ENCODE measurements at regions not wholly inside any gene's neighbourhood (a gene's known extent, or its start where the extent isn't known, plus 50 kb on each side); places are given as distances from the start of the nearest gene placed in this dataset.

DNA sequence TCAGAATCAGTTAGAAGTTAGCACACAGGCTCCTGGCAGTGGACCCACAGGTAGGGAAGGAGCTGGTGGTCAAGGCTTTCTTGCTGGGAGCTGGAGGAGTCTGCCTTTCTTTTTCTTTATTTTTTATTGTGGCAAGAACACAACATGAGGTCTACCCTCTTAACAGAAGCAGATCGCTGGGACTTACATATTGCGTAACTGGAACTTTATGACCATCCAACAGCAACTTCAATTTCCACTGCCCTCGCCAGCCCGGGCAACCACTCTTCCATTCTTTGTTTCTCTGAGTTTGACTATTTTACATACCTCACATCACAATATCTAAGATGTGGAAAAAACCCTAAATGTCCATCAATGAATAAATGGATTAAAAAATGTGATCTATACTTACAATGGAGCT lies 147.8 kb upstream of the AJAP1 start:
- no peak for DNase-seq

- no peak for DNase-seq
Measured at GRCh38 chr1:4509206-4509605, 145.2 kb upstream of the AJAP1 start.

DNA sequence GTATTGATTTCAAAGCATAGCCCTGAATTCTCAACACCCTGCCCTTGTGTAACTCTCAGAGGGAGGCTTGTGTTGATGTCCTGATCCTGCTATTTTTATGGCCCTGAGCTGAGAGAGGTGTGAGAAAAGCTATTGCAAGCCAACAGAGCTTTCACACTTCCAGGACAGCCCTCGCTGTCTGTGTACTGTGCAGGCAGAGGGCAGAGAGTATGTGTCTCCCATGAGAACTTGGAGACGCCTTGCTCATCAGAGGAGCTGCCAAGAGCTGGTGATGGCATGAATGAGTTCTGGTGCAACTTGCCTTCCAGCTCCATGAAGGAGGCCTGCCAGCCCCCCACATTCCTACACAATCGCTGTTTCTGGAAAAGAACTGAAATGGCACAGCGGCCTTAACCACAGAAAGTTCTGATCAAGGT lies 144.1 kb upstream of the AJAP1 start:
- DNase-seq, result no peak

- DNase-seq, result no peak
Measured at GRCh38 chr1:4511374-4511773, 143.0 kb upstream of the AJAP1 start.

DNA sequence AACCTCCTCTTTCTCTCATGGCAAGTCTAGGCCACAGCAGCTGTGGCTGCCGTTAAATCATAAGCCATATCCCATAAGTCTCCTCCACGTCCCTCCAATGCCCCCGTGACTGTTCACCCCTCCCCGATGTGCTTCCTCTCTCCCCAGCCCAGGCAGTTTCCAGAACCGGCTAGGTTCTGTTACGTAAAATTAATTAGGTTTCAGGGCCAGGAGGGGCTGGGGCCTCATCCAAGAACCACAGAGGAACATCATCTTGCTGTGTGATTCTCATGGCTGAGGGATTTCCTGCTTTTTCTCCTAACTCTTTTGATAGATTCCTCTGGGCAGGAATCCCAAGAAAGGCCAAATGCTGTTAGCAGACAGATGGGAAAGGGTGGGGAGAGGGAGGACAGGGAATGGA lies 141.8 kb upstream of the AJAP1 start:
- DNase-seq, result no peak

- DNase-seq, result no peak
Measured at GRCh38 chr1:4513685-4514084, 140.7 kb upstream of the AJAP1 start.

- DNase-seq, result no peak
Measured at GRCh38 chr1:4515727-4516289, 138.6 kb upstream of the AJAP1 start.

DNA sequence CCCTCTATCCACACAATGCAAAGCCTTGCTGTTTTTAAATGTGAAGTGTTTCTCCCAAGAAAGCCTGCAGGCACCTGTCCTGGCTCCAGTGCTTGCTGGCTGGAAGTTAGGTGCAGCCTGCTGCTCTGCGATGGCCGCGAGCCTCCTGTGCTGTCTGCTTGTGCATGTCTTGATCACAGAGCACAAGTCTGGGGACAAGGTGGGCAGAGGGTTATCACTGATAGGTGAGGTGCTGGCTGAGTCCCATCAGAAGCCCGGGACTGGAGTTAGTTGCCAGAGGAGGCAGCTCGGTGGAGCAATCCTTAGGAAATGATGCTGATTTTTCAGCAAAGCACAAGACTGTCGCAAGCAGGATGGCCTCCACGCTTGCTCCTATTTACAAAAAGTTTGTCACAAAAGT lies 137.8 kb upstream of the AJAP1 start:
- no peak for DNase-seq

DNA sequence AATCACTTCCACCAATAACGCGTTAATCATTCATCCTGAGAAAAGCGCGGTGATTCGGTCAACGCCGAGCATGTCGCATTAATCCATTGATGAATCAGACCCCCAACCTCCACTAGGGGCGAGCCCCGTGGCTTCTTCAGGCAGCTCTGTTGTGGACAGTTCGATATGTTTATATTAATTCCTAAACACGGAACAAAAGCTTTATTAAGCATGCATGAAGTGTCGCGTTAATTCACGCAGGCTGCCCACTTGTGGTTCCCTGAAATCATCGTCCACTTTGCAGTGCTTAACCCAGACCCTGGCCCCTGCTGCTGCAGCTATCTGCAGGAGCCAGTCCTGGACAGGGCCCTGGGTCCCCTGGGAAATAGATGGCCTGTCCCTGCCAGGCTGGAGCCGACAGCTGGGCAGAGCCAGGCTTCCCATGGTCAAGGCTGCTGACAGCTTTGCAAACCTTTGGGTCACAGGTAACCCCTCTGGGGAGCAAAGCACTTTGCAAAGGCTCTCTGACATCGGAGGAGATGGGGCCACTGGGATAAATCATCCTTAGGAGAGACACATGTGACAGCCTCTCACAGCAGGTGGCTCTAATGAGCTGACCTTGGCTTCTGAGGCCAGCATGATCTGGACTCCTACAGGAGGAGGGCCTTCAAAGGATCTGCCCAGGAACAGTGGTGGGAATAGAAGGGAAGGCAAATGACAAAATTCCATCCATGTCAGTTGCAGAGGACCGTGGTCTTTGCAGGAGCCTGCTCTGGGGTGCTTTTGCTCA lies 137.0 kb upstream of the AJAP1 start:
- DNase-seq, result no peak

- no peak for DNase-seq
Measured at GRCh38 chr1:4518621-4519020, 135.8 kb upstream of the AJAP1 start.

- DNase-seq, result no peak
Measured at GRCh38 chr1:4519954-4520353, 134.5 kb upstream of the AJAP1 start.

DNA sequence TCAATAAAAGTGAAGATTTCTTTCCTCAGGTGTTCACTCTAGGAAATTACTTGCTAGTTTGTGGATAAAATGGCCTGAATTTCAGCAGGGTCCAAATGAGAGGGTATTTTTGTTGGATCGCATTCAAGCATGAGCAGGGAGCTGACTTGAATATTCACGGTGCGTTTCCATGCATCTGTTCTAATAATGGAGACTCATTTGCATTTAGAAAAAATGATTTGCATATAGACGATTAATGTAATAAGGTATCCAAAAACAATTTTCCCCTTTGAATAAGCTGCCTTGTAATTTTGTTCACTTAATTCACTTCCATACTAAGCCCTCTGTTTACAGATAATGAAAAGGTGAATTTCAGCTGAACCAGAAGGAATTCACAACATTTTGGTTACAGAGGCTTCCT lies 130.9 kb upstream of the AJAP1 start:
- DNase-seq, result no peak

DNA sequence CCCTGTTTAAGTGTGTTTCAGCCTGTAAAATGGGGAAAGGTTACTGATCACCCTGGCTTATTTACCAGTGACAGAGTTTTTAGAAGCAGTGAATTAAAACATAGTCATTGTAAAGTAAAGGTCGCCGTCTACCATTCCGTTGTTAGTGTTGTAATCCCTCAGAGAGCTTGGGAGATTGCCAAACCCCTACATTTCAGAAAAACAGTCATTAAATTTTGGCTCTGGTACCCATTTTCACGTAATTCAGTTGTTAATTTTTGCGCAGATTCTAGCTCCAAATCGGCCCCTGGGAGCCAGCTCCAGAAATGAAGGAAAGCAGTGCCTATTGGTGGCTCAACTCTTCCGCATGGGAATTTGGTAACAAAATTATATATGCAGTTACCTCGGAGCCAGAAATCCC lies 127.7 kb upstream of the AJAP1 start:
- DNase-seq, result no peak

DNA sequence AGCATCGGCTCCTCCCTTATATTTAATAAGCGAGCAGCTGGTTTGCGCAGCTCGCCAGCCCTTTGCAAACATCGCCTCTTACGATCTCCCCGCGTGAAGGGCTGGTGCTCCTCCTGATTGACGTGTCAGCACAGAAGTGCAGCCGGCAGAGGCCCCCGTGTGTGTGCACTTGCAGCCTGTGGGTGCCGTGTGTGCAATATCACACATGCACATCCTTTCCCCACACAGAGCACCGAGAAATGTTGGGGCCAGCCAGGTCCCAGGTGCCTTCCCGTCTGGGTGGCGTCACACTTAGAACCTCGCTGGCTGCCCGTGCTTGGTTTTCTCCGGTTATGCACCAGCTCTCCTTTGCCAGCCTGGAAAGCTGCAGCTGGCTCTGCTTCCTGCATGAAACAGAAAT lies 126.6 kb upstream of the AJAP1 start:
- DNase-seq, result no peak

DNA sequence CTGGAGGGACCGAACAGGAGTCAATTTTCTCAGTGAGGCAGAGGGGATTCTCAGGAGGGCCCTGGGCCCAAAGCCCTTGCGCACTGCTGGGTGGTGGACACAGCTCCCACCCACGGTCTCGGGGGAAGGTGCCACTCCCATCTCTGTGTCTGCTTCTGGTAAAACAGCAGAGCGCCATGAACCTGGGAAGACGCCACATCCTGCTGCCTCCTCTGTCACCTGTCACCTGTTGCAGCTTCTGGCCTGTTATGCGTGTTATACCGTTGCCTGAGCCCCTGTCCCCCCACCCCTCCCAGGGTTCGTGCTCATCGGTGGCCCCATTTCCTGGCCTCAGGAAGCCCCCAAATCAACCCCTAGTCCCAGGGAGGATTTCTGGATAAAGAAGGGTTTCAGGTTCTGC lies 125.8 kb upstream of the AJAP1 start:
- DNase-seq, result no peak

GRCh38 chr1:4529446-4530165 lies 124.8 kb upstream of the AJAP1 start:
- DNase-seq, result no peak

DNA sequence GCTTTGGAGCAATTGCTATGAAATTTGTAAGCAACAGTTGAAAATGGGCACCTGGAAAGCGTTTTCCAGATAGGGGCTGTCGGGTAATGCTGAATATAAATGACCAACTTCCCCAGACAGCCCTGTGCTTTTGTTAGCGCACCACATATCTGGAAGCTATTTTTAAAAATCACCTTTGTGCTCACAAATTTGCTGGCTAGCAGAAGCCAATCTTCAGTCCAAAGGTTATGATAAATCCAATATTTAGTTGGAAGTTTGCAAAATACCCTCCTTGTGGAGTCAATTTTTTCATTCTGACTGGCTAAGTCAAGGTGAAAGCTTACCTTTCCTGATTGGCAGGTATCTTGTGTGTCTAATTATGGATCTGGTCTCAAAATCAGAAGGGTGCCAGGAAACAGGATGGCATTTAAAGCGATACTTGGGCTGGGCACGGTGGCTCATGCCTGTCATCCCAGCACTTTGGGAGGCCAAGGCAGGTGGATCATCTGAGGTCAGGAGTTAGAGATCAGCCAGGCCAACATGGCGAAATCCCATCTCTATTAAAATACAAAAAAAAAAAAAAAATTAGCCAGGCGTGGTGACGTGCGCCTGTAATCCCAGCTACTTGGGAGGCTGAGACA lies 124.1 kb upstream of the AJAP1 start:
- DNase-seq, result no peak

DNA sequence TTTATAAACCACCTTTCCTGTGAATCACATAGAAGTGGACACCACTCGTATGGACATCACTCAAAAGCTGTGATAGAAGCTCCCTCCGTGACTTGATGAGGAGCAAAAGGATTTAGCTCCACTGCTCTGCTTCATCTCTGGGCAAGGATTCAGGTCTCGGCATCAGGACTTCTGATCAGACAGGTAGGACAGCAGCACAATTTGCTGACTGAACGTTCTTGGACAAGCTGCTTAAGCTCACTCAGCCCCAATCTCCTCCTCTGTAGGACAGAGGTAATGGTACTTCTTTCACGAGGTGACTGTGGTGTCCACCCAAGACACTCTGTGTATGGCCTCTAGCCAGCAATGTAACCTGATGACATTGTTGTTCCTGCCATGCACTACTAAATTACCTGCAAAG lies 122.6 kb upstream of the AJAP1 start:
- no peak for DNase-seq

- no peak for DNase-seq
Measured at GRCh38 chr1:4532656-4533055, 121.8 kb upstream of the AJAP1 start.

- DNase-seq, result no peak
Measured at GRCh38 chr1:4546911-4547310, 107.5 kb upstream of the AJAP1 start.

DNA sequence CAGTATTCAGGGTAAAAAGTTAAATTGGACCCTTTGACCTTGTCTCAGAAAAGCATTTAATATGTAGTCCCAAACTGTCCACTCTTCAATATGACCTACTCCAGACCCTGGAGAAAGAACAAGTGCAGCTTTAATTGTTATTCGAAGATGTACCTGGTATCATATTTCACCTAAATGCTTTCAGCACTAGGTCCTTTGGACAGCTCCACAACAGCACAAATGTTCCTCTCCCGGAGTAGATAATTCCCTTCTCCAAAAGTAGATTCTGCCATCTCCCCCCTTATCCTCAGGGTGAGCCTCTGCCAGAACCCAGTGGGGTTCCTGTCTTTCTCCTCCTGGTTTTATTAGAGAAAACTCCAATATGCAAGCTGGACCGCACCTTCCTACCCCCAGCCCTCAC lies 104.5 kb upstream of the AJAP1 start:
- no peak for DNase-seq

GRCh38 chr1:4550941-4551340 lies 103.5 kb upstream of the AJAP1 start:
- DNase-seq, result no peak

DNA sequence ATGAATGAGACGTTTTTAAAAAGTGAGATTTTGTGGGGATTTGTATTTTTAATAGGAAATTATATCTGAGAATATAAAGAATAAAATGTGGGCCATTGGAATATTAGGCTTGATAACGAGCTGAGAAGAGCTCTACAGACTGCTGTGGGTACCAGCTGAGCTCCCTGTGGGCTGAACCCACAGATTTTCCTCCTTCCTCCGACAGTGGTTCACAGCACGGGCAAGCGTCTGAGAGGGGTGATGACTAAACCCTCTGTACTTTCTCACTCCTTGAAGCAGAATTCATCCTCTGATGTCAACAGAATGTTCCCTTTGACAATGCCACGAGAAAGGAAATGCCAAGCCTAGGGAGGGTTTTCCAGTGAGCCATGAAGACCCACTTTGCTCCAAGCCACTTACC lies 102.7 kb upstream of the AJAP1 start:
- DNase-seq, result no peak

DNA sequence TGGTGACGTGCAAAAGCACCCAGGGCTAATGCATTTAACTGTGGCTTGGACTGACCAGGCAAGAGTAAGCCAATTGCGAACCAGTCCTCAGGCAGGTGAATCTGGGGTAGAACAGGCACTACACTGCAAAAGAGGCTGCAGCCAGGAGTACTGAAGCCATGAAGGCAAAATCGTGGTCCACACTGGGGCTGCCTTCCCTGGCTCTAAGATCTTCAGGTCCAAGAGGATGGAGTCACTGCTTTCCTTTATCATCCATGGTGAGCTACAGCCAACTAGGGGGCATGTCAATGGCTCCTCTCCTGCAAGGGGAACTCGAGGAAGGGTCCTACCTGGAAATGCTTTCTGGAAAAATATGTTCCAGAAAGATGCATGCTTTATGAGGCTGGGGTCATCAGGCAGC lies 100.6 kb upstream of the AJAP1 start:
- DNase-seq, result no peak

Measured in suppressor macrophage treated with lipopolysaccharide for 1 hour (primary cell).